Effector memory CD4-positive, alpha-beta T cell (primary cell): ENCODE measurements at regions not wholly inside any gene's neighbourhood (a gene's known extent, or its start where the extent isn't known, plus 50 kb on each side); places are given as distances from the start of the nearest gene placed in this dataset.

Source experiments
- DNase-seq, 3 donors: peaks; one replicate each; pipeline ENCODE4 v3.0.0-alpha.2; 2020
- H3K27ac ChIP-seq: 2 replicates; pipeline ENCODE4 v1.7.0; 2013; ENCODE audit warnings: mild to moderate bottlenecking, low read length, moderate library complexity; ENCODE audit not compliant: insufficient read depth, poor library complexity, severe bottlenecking
- H3K27me3 ChIP-seq: replicated peaks from 2 replicates; pipeline ENCODE4 v1.7.0; 2013; ENCODE audit warnings: mild to moderate bottlenecking, low read length; ENCODE audit not compliant: insufficient read depth, control insufficient read depth, poor library complexity, severe bottlenecking
- H3K36me3 ChIP-seq: 2 replicates; pipeline ENCODE4 v1.7.0; 2013; ENCODE audit warnings: mild to moderate bottlenecking, low read length, moderate library complexity; ENCODE audit not compliant: control insufficient read depth, insufficient read depth
- H3K4me1 ChIP-seq: 2 replicates; pipeline ENCODE4 v1.7.0; 2013; ENCODE audit warnings: low read length, mild to moderate bottlenecking; ENCODE audit not compliant: control insufficient read depth, insufficient read depth, poor library complexity, severe bottlenecking
- H3K4me3 ChIP-seq: 2 replicates; pipeline ENCODE4 v1.7.0; 2013; ENCODE audit warnings: low read length, low read depth, mild to moderate bottlenecking; ENCODE audit not compliant: insufficient read depth, poor library complexity, severe bottlenecking
- H3K9me3 ChIP-seq: 2 replicates; pipeline ENCODE4 v1.7.0; 2013; ENCODE audit warnings: mild to moderate bottlenecking, low read length, moderate library complexity; ENCODE audit not compliant: control insufficient read depth

DNA sequence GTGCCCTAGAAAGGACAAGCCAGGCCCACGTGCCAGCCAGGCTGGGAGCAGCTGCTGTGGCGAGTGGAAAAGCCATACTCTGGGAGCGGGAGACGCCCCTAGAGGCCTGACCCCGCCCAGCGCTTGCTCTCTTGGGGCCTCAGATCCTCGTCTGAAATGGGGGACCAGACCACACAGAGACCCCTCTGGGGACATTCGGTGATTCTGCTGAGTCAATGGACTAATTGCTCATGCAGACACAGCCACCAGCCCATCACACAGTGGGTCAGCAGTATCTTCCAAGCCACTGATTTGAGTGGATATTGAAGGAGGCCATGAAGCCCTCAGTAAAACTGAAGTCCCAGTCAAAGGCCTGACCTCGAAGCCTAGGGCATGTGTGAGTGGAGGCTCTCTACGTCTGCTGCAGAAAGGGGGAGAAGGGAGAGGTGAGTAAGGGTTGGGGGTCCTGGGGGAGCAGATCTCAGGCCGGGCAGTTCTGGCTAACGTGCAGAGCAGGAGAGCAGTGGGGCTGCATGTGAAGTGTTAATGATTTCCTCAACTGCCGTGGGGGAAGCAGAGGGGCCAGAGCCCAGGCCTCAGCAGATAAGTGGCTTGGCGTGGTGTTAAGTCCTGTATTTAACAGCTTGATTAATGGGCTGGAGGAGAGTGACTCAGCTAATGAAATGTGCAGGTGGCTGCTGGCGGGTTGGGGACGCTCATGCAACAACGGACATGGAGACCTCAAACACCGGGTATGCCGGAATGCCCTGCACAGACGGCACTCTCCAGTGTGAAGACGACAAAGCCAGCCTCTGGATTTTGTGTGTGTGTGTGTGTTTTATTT is 104.4 kb upstream of the TWIST2 start:
- Histone ChIP-seq H3K4me1 (no peaks in the 10 kb centered on the region), H3K4me3 (no peak overlapping the region), H3K36me3 (no peaks in the 10 kb centered on the region), H3K9me3 (no peaks in the 10 kb centered on the region), H3K27ac (no peak overlapping the region), H3K27me3 (no peaks in the 10 kb centered on the region)
- no peak for DNase-seq

DNA sequence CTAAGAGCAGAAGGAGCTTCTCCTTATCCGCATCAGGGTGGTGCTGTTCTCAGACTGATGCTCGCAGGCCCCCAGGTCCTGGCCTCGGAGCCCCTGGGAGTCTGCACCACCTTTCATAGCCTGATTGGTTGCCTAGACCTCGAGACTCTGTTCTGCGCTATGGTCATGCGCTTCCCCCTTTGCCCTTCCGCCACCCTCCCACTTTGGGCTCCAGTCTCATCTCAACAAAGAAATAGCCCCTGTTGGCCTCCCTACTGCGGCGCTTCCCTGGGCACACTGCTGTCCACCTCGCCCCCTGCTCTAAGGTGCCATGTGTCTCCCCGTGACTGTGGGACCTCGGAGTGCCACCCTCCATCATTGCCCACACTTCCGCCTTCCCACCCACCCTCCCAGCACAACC is 102.9 kb upstream of the TWIST2 start:
- no peaks in the 10 kb centered on the region for H3K27me3 ChIP-seq
- no peaks in the 10 kb centered on the region for H3K36me3 ChIP-seq
- no peak for DNase-seq
- no peak overlapping the region for H3K27ac ChIP-seq
- no peak overlapping the region for H3K4me3 ChIP-seq
- no peaks in the 10 kb centered on the region for H3K4me1 ChIP-seq
- H3K9me3 ChIP-seq = no peaks in the 10 kb centered on the region

GRCh38 chr2:238745997-238746396 is 101.9 kb upstream of the TWIST2 start:
- no peak overlapping the region for H3K27ac ChIP-seq
- no peaks in the 10 kb centered on the region for H3K27me3 ChIP-seq
- no peaks in the 10 kb centered on the region for H3K4me1 ChIP-seq
- DNase-seq = no peak
- no peaks in the 10 kb centered on the region for H3K36me3 ChIP-seq
- no peak overlapping the region for H3K4me3 ChIP-seq
- H3K9me3 ChIP-seq = no peaks in the 10 kb centered on the region

DNA sequence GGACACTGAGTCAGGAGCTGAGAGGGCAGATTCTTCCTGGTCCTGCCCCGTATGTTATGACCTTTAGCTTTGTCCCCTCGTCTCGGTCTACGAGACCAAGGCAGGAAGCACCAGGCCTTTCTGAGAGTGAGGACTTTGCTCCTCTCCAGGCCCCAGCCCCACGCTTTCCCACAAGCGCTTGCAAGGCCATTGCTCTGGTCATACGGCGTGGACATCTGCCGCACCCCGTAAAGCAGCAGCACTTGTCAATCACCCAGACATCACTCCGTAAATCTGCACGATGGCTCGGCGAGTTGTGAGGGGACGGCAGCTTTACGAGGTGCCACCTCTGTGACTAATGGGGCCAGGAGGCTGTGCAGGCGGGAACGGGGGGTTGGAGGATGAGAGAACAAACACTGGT is 100.8 kb upstream of the TWIST2 start:
- Histone ChIP-seq H3K36me3 (no peaks in the 10 kb centered on the region), H3K4me1 (no peaks in the 10 kb centered on the region), H3K9me3 (no peaks in the 10 kb centered on the region), H3K4me3 (no peak overlapping the region), H3K27ac (no peak overlapping the region), H3K27me3 (no peaks in the 10 kb centered on the region)
- no peak for DNase-seq

DNA sequence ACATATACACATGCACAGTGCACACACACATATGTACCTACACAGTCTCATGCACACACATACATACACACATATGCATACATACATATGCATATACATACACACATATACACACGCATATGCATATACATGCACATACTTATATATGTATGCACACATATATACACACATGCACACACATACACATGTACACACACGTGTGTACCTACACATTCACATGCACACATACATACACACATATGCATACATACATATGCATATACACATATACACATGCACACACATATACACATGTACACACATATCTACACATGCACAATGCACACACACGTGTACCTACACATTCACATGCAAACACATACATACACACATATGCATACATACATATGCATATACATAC is 100.3 kb upstream of the TWIST2 start:
- no peak overlapping the region for H3K4me3 ChIP-seq

GRCh38 chr2:238750212-238750904 is 97.5 kb upstream of the TWIST2 start:
- no peak for DNase-seq
- no peak overlapping the region for H3K4me3 ChIP-seq
- H3K27ac ChIP-seq = no peak overlapping the region
- H3K27me3 ChIP-seq = no peaks in the 10 kb centered on the region
- H3K4me1 ChIP-seq = no peaks in the 10 kb centered on the region
- H3K36me3 ChIP-seq = no peaks in the 10 kb centered on the region
- H3K9me3 ChIP-seq = no peaks in the 10 kb centered on the region

More for the DNA sequence above, 100.3 kb upstream of the TWIST2 start:
- Histone ChIP-seq H3K27ac (no peak overlapping the region), H3K36me3 (no peaks in the 10 kb centered on the region), H3K27me3 (no peaks in the 10 kb centered on the region), H3K9me3 (no peaks in the 10 kb centered on the region), H3K4me1 (no peaks in the 10 kb centered on the region)
- DNase-seq = no peak

DNA sequence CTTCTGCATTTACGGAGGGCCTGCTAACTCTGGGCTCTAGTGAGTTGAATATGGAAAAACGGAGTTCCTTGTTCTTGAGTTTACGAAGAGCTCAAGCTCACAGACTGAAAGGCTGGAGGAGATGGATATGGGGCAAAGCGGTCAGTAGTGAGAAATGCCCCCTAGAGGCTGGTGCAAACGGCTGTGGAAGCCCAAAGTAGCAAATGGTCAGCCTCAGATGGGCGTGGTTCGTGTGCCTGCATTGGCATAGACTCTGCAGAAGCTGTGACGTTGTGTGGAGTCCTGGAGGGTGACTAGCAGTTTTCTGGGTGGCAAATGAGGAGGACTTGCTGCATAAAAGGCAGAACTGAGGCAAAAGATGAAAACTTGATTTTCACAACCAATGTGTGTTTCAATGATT is 93.6 kb upstream of the TWIST2 start:
- no peak overlapping the region for H3K27ac ChIP-seq
- DNase-seq = no peak
- no peak overlapping the region for H3K4me3 ChIP-seq
- no peaks in the 10 kb centered on the region for H3K4me1 ChIP-seq
- no peaks in the 10 kb centered on the region for H3K27me3 ChIP-seq
- H3K9me3 ChIP-seq = no peaks in the 10 kb centered on the region
- no peaks in the 10 kb centered on the region for H3K36me3 ChIP-seq

GRCh38 chr2:238761868-238762267 is 86.0 kb upstream of the TWIST2 start:
- no peak for DNase-seq
- H3K27ac ChIP-seq = no peak overlapping the region
- H3K4me3 ChIP-seq = no peak overlapping the region
- no peaks in the 10 kb centered on the region for H3K4me1 ChIP-seq
- H3K36me3 ChIP-seq = no peaks in the 10 kb centered on the region
- no peaks in the 10 kb centered on the region for H3K27me3 ChIP-seq
- no peaks in the 10 kb centered on the region for H3K9me3 ChIP-seq

GRCh38 chr2:238763471-238763995 is 84.4 kb upstream of the TWIST2 start:
- H3K27me3 ChIP-seq = no peaks in the 10 kb centered on the region
- DNase-seq = no peak
- no peak overlapping the region for H3K4me3 ChIP-seq
- no peaks in the 10 kb centered on the region for H3K9me3 ChIP-seq
- no peaks in the 10 kb centered on the region for H3K36me3 ChIP-seq
- no peak overlapping the region for H3K27ac ChIP-seq
- H3K4me1 ChIP-seq = no peaks in the 10 kb centered on the region

GRCh38 chr2:238765590-238765989 is 82.3 kb upstream of the TWIST2 start:
- Histone ChIP-seq H3K4me1 (no peaks in the 10 kb centered on the region), H3K4me3 (no peak overlapping the region), H3K27ac (no peak overlapping the region), H3K36me3 (no peaks in the 10 kb centered on the region), H3K27me3 (peaks cover 2% of the 10 kb centered on the region), H3K9me3 (no peaks in the 10 kb centered on the region)
- DNase-seq = no peak
